GM12872 (cell line): ENCODE measurements at regions not wholly inside any gene's neighbourhood (a gene's known extent, or its start where the extent isn't known, plus 50 kb on each side); places are given as distances from the start of the nearest gene placed in this dataset.

Source experiments
- TF ChIP-seq, protein P1 (sequence below): IDR thresholded peaks from 3 replicates; pipeline ENCODE4 v1.5.1; 2011; ENCODE audit warnings: low read depth, mild to moderate bottlenecking, low read length, moderate library complexity; ENCODE audit not compliant: insufficient read depth

DNA sequence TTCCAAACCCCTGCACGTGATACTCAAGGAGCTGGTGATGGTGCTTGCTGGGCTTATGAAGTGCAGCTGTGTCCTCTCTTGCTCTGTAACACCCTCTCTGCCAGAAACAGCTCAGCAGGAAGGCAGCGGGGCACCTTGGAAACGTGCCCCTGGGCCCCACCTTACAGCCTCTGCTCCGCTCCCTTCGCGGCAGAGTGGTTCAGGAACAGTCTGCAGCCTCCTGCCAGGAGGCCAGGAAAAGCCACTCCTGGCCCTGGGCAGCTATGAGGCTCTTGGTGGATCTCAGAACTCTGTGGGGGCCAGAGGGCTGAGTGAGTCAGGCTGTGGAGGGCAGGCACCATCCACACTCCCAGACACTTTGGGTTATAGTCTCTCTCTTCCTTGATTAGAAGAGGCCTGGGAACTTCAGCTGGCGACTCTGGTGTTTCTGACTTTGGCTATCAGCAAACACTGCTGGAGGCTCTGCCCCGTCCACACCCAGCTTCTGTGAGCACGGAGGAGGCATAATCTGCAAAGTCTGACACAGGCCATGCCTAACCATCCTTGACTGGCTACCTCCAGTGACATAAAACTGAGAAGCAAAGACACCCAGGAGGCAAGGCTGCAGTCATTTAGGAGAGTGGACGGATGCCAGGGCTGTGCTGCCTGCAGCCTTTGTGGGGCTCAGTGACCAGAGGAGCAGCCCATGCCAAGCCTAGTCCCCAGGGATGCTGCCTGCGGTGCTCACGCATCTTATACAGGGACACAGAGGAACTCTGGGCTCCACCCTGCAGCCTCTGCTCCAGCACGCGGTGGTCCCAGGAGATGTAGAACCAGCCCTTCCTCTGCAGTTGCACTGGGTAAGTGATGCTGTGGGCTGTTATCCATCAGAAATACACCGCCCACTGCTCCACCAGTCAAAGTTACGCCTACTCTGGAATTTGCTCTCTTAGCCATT is 65.3 kb downstream of the METRNL start:
- TF ChIP-seq, protein P1, sequence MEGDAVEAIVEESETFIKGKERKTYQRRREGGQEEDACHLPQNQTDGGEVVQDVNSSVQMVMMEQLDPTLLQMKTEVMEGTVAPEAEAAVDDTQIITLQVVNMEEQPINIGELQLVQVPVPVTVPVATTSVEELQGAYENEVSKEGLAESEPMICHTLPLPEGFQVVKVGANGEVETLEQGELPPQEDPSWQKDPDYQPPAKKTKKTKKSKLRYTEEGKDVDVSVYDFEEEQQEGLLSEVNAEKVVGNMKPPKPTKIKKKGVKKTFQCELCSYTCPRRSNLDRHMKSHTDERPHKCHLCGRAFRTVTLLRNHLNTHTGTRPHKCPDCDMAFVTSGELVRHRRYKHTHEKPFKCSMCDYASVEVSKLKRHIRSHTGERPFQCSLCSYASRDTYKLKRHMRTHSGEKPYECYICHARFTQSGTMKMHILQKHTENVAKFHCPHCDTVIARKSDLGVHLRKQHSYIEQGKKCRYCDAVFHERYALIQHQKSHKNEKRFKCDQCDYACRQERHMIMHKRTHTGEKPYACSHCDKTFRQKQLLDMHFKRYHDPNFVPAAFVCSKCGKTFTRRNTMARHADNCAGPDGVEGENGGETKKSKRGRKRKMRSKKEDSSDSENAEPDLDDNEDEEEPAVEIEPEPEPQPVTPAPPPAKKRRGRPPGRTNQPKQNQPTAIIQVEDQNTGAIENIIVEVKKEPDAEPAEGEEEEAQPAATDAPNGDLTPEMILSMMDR: no peak

DNA sequence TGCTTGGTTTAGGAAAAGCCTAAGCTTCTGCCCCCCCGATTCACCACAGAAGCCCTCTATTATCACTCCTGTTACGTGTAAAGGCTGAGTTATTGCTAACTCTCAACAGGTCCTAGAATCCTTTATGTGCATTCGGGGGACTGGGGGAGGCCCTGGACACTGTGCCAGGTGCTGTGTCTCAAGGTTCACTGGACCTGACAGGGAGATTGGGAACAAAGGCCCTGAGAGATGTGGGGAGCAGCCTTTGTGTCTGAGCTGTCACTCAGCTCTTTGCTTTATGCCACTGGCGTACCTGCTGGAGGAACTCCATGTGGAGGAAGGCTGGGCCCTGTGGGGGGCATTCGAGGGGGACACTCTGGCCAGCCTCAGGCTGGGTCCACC is 65.9 kb downstream of the METRNL start:
- TF ChIP-seq, protein P1: no peak

DNA sequence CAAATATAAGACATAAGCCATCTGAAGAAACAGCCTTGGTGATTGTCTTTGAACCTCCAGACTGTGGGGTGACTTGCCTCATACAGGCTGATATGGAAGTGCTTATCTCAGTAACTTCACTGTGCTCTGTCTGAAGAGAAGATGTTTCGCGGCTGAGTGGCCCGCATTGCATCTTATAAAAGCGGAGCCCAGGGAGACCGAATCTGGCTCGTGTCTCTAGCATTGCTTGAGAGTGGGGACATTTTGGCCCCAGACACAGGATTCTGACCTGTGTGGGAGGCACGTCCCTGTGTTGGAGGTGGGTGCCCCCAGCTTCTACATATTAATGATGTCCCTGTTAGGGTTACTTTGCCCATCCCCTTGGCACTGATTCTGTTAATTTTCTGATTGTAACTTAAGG is 66.4 kb downstream of the METRNL start:
- TF ChIP-seq, protein P1: no peak

DNA sequence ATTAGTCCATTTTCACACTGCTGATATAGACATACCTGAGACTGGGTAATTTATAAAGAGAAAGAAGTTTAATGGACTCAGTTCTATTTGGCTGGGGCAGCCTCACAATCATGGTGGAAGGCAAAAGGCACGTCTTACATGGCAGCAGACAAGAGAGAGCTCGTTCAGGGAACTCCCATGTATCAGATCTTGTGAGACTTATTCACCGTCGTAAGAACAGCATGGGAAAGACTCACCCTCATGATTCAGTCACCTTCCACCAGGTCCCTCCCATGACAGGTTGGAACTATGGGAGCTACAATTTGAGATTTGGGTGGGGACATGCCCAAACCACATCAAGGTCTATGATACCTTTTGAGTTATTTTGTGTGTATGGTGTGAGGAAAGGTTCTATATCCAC is 66.9 kb downstream of the METRNL start:
- TF ChIP-seq, protein P1: no peak

DNA sequence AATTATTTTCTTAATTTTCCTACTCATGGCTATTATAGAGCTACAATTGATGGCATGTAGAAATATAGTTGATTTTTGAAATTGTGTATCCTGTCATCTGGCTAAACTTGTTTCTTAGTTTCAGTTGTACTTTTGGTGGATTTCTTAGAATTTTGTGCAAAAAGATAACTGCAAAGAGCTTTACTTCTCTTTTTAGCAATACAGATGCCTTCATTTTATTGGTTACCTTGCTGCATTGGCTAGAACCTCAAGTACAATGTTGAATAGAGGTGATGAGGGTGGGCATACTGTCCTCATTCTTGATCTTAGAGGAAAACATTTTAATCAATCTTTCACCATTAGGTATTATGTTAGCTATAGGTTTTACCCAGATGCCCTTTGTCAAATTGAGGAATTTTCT is 67.9 kb downstream of the METRNL start:
- TF ChIP-seq, protein P1: no peak

DNA sequence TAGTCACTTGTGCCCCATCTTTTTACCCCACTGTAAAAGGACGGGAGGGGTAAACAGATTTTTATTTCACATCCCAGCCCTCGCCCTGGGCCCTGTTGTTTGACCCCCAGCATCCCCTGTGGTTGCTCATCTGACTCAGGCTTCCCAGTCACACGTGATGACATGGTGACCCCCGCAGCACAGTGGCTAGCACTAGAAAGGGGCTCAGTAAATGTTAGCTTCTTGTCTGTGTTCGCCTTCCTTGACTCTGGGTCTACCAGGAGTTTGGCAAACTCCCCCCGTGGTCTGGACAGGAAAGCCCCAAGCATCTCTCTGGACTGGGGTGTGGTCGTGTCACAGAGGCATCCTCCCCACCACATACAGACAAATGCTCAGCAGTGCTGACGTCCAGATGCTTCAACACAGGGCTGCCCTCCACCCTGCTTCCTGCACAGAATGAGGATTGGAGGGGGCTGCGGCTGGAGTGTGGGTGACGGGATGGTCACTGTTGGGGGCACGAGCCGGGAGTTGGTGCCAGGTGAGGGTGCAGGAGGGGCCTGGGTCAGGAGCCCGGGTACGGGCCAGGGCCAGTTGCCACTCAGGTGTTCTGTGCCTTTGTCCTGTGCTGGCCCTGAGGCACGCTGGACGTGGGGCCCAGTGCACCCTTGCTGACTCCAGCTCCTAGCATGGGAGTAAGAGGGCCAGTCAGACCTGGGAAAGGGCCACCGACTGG is 69.1 kb downstream of the METRNL start:
- TF ChIP-seq, protein P1: no peak

DNA sequence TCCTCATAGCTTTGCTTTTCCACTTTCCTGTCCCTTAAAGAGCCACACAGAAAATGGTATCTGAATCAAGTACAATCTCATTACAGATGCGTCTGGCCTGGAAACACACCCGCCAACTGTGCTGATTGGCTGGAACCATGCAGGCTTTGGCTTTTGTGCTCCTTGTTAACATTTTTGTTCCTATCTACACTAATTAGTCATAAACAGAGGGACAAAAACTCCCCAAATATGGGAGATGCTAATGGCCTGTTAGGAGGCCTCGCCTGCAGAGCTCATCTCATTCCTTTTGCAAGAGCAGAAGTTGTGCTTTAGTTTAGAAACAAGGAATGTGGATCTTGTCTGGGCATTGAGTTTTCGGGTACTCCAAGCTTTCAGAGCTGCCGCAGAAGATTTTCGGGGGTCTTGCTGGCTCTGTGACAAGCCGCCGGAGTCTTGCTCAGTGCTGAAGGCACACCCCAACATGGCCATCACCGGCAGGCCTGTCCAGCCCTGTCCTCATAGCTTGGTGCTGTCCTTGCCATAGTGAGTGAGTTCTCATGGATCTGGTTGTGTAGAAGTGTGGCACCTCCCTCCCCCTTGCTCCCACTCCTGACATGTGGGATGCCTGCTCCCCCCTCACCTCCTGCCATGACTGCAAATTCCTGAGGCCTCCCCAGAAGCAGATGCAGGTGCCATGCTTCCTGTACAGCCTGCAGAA is 69.8 kb downstream of the METRNL start:
- TF ChIP-seq, protein P1: no peak
